ENCODE measurements at regions not wholly inside any gene's neighbourhood (a gene's known extent, or its start where the extent isn't known, plus 50 kb on each side); places are given as distances from the start of the nearest gene placed in this dataset.
A peak's percentile ranks its signal among the peaks of the same experiment; 100 is the strongest.

- DNase-seq (ENCODE audit: low spot score) (peak; percentile 14), FAIRE-seq (no peak), ATAC-seq (peak; percentile 82)
- POLR2A ChIA-PET, result no interaction called here
- Histone ChIP-seq H3K27me3 (ENCODE audit: control insufficient read depth in 1 of 2, insufficient read depth in 2 of 2, low read length in 2 of 2) (peaks cover 9 to 58% of the 10 kb centered on the region in 2 experiments), H3K36me3 (replicated peaks in 1 of 2; ENCODE audit: control insufficient read depth in 1 of 2, insufficient read depth in 2 of 2, low read length in 2 of 2) (no peaks in the 10 kb centered on the region), H3K9me3 (ENCODE audit: low read length) (no peaks in the 10 kb centered on the region), H3K9ac (ENCODE audit: insufficient read depth, low read depth, low read length) (no peak overlapping the region), H3K4me2 (ENCODE audit: low read depth, low read length) (peak overlapping the region; percentile 7; the same call in 1 of the 2 replicates), H3K4me1 (ENCODE audit: insufficient read depth, low read length) (no peaks in the 10 kb centered on the region), H3K4me3 (replicated peaks in 1 of 3; ENCODE audit: insufficient read depth in 1 of 3, low read depth in 2 of 3, low read length in 3 of 3) (peak overlapping the region in 1 of 3 experiments; percentile 43; a peak in 1 of 6 replicates), H3K27ac (ENCODE audit: extremely low read length, insufficient read depth, low read length) (no peak overlapping the region), H3K79me2 (ENCODE audit: insufficient read depth, low read length) (no peaks in the 10 kb centered on the region), H2AFZ (ENCODE audit: low read length) (no peak overlapping the region), H4K20me1 (ENCODE audit: insufficient read depth, low read length) (peaks cover 4% of the 10 kb centered on the region; the same call in 1 of the 2 replicates)
- intact Hi-C loops (cut with micrococcal nuclease; ENCODE audit: unreplicated experiment), result loop anchor here (2.0 kb wide), 1 partner anchor 161 kb away; no protein-coding TSS in a partner anchor
- in situ Hi-C loops (cut with HindIII; ENCODE audit: extremely low pct_ligation_motif_present, low pct_unique_long_range_greater_than_20kb), result loop anchor here (25.0 kb wide), 1 partner anchor 183 kb away; the partner anchor contains the start of gene LINGO1
- WGBS (ENCODE audit: low lambda C conversion rate), result 4% methylated on average over 28 of the region's 89 CpGs
- BruUV-seq (replicated peaks), result no TSS peak
- CTCF ChIA-PET (ENCODE audit: low intra/inter-chr PET ratio, low total read pairs), result interaction anchor here (4.0 kb wide), 1 partner anchor 186 kb away, joined by 38 read pairs; the partner anchor contains the start of gene LINGO1
- TF ChIP-seq STAG1 (CRISPR knock-in tag; IDR thresholded peaks at IDR 0.05), result peak; percentile 25; the same call in 1 of the 2 replicates
- no peak for TF ChIP-seq ZNF660 (CRISPR knock-in tag; IDR thresholded peaks at IDR 0.05; ENCODE audit: borderline replicate concordance, low read depth)
- peak; percentile 53 for TF ChIP-seq CTCF (CRISPR knock-in tag; IDR thresholded peaks at IDR 0.05)
- no peak for TF ChIP-seq ELK4 (CRISPR knock-in tag; IDR thresholded peaks at IDR 0.05; ENCODE audit: borderline replicate concordance)
- peak; percentile 33 for TF ChIP-seq XRCC5 (optimal IDR thresholded peaks at IDR 0.05; ENCODE audit: low read length)
- peak; percentile 81; the same call in 1 of the 2 replicates for TF ChIP-seq MTF2 (CRISPR knock-in tag; IDR thresholded peaks at IDR 0.05; ENCODE audit: borderline replicate concordance)
- TF ChIP-seq ZBTB25 (CRISPR knock-in tag; IDR thresholded peaks at IDR 0.05), result no peak
- TF ChIP-seq BRF2 (CRISPR knock-in tag; IDR thresholded peaks at IDR 0.05), result no peak
- TF ChIP-seq AGO2 (optimal IDR thresholded peaks at IDR 0.05; ENCODE audit: low read depth, low read length), result no peak
- peak; percentile 60; the same call in 1 of the 2 replicates for TF ChIP-seq ZNF800 (CRISPR knock-in tag; IDR thresholded peaks at IDR 0.05)
- peak; percentile 73; the same call in 1 of the 2 replicates for TF ChIP-seq ZFP91 (CRISPR knock-in tag; IDR thresholded peaks at IDR 0.05; ENCODE audit: borderline replicate concordance)
- no peak for TF ChIP-seq RFX3 (CRISPR knock-in tag; IDR thresholded peaks at IDR 0.05)
Observed at GRCh38 chr15:77819851-77820728, 187.4 kb upstream of the LINGO1 start.
